Coronary artery (tissue), 2 donors: ENCODE measurements at regions not wholly inside any gene's neighbourhood (a gene's known extent, or its start where the extent isn't known, plus 50 kb on each side); places are given as distances from the start of the nearest gene placed in this dataset.
"Not testable (repeated sequence)": the region's sequence is repeated elsewhere in the genome, so short reads cannot be mapped to it uniquely, and the experiment has no call there.

Experiments used
- DNase-seq: peaks from one replicate; pipeline ENCODE4 v3.0.0-alpha.2; 2017; ENCODE audit warnings: low spot score
- H3K27ac ChIP-seq, 2 donors: fragments of 200-600 bp; sonication (generic); one replicate each; pipeline ENCODE4 v1.5.1; 2016 to 2019
- H3K4me3 ChIP-seq: fragments of 200-600 bp; sonication (generic); 2 replicates; pipeline ENCODE4 v1.5.1; 2016; ENCODE audit warnings: mild to moderate bottlenecking, moderate library complexity
- CTCF ChIP-seq: fragments of 200-600 bp; sonication (generic); IDR thresholded peaks from one replicate; pipeline ENCODE4 v1.5.1; 2019; ENCODE audit warnings: antibody characterized with exemption

GRCh38 chr21:20045197-20045596 is 953.0 kb upstream of the NCAM2 start:
- no peak for DNase-seq
- Histone ChIP-seq H3K27ac (no peak overlapping the region), H3K4me3 (no peak overlapping the region)
- no peak for TF ChIP-seq CTCF

- DNase-seq, H3K4me3 ChIP-seq, H3K27ac ChIP-seq: not testable (repeated sequence)
Observed at GRCh38 chr21:20048130-20048837, 949.9 kb upstream of the NCAM2 start.

GRCh38 chr21:20083336-20083735 is 914.9 kb upstream of the NCAM2 start:
- DNase-seq = no peak

GRCh38 chr21:20083925-20084324 is 914.3 kb upstream of the NCAM2 start:
- Histone ChIP-seq H3K27ac (no peak overlapping the region), H3K4me3 (no peak overlapping the region)
- no peak for DNase-seq
- no peak for TF ChIP-seq CTCF

More at GRCh38 chr21:20083336-20083735, 914.9 kb upstream of the NCAM2 start:
- Histone ChIP-seq H3K27ac (no peak overlapping the region), H3K4me3 (no peak overlapping the region)
- TF ChIP-seq CTCF = no peak

- H3K4me3 ChIP-seq = no peak overlapping the region
- no peak for TF ChIP-seq CTCF
- no peak overlapping the region for H3K27ac ChIP-seq
- DNase-seq = no peak
Observed at GRCh38 chr21:20086508-20086907, 911.7 kb upstream of the NCAM2 start.

GRCh38 chr21:20106368-20106767 is 891.8 kb upstream of the NCAM2 start:
- no peak overlapping the region for H3K27ac ChIP-seq
- no peak for TF ChIP-seq CTCF
- no peak for DNase-seq
- H3K4me3 ChIP-seq = no peak overlapping the region

- H3K4me3 ChIP-seq = no peak overlapping the region
- TF ChIP-seq CTCF = no peak
- no peak for DNase-seq
- H3K27ac ChIP-seq = no peak overlapping the region
Observed at GRCh38 chr21:20108016-20108415, 890.2 kb upstream of the NCAM2 start.
